ENCODE measurements at regions not wholly inside any gene's neighbourhood (a gene's known extent, or its start where the extent isn't known, plus 50 kb on each side); places are given as distances from the start of the nearest gene placed in this dataset.

GRCh38 chr14:98579140-98579539 is 692.9 kb downstream of the BCL11B start:
- FAIRE-seq (no peak), DNase-seq (no peak)
- H3K36me3 ChIP-seq (ENCODE audit: control insufficient read depth in 3 of 3, insufficient read depth in 2 of 3, low read depth in 1 of 3, low read length in 3 of 3) = no peaks in the 10 kb centered on the region
- WGBS, 3 donors = 83 to 94% (median 93%) methylated on average over 1 of the region's 1 CpG
- no peak overlapping the region for H3K27ac ChIP-seq (ENCODE audit: low read depth in 1 of 3, low read length in 2 of 3)
- no peaks in the 10 kb centered on the region for H3K4me1 ChIP-seq (ENCODE audit: control insufficient read depth in 3 of 3, insufficient read depth in 2 of 3, low read depth in 1 of 3, low read length in 2 of 3)
- H3K27me3 ChIP-seq (ENCODE audit: control insufficient read depth in 3 of 3, insufficient read depth in 3 of 3, low read length in 3 of 3) = no peaks in the 10 kb centered on the region
- H3K9me3 ChIP-seq (ENCODE audit: control insufficient read depth in 2 of 2, insufficient read depth in 1 of 2, low read depth in 1 of 2, low read length in 1 of 2) = no peaks in the 10 kb centered on the region
- H3K4me3 ChIP-seq (ENCODE audit: low read depth in 1 of 3, low read length in 3 of 3) = no peak overlapping the region

DNA sequence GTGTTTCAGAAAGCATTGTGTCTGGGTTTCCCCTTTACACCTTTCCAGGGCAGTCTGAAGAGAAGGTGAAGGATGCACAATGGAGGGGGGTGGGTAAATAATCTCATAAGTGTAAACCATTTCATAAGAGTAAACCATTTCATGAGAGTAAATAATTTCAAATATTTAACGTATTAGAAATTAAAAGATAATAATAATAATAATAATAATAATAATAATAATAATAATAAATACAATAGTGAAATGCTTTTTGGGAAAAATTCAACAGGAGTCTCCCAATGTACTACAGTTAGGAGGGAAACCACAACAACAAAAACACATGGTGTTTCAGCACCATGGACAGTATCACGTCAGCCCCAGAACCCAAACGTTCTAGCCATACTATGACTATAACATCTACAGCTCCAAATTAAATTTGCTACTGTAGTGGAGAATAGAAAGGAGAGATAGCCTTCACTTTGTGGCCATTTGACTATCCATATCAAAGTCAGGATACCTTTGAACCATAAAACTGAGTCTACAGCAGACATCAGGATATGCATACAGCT is 691.8 kb downstream of the BCL11B start:
- Histone ChIP-seq H3K4me1 (ENCODE audit: control insufficient read depth in 3 of 3, insufficient read depth in 2 of 3, low read depth in 1 of 3, low read length in 2 of 3) (no peaks in the 10 kb centered on the region), H3K36me3 (ENCODE audit: control insufficient read depth in 3 of 3, insufficient read depth in 2 of 3, low read depth in 1 of 3, low read length in 3 of 3) (no peaks in the 10 kb centered on the region), H3K27ac (ENCODE audit: low read depth in 1 of 3, low read length in 2 of 3) (no peak overlapping the region), H3K27me3 (ENCODE audit: control insufficient read depth in 3 of 3, insufficient read depth in 3 of 3, low read length in 3 of 3) (no peaks in the 10 kb centered on the region), H3K9me3 (ENCODE audit: control insufficient read depth in 2 of 2, insufficient read depth in 1 of 2, low read depth in 1 of 2, low read length in 1 of 2) (no peaks in the 10 kb centered on the region), H3K4me3 (ENCODE audit: low read depth in 1 of 3, low read length in 3 of 3) (no peak overlapping the region)
- peak; percentile 4 to 27 for DNase-seq
- no peak for FAIRE-seq
- WGBS, 3 donors = 5 to 9% (median 7%) methylated on average over 3 of the region's 3 CpGs

DNA sequence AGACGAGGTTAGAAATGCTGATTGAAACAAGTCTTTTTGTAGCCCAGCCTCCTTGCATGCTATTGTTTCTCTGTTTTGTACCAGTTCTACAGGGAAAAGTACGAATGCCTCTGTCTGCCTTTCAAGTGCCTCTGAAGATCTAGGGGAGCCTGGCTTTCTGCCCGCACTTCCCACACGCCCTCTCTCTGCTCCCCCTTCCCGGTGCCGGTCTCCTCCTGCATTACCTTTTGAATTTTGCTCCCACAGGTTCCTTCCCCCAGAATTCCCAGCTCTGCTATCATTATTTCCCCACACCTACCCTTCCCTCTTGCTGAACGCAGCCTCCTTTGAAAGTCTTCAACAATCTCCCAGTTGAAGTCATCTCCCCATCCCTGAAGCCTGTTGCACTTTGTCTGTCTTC is 689.7 kb downstream of the BCL11B start:
- no peak overlapping the region for H3K4me3 ChIP-seq (ENCODE audit: low read depth in 1 of 3, low read length in 3 of 3)
- DNase-seq (no peak), FAIRE-seq (no peak)
- no peaks in the 10 kb centered on the region for H3K27me3 ChIP-seq (ENCODE audit: control insufficient read depth in 3 of 3, insufficient read depth in 3 of 3, low read length in 3 of 3)
- WGBS, 3 donors = 68 to 72% (median 71%) methylated on average over 7 of the region's 7 CpGs
- H3K36me3 ChIP-seq (ENCODE audit: control insufficient read depth in 3 of 3, insufficient read depth in 2 of 3, low read depth in 1 of 3, low read length in 3 of 3) = no peaks in the 10 kb centered on the region
- no peaks in the 10 kb centered on the region for H3K9me3 ChIP-seq (ENCODE audit: control insufficient read depth in 2 of 2, insufficient read depth in 1 of 2, low read depth in 1 of 2, low read length in 1 of 2)
- H3K4me1 ChIP-seq (ENCODE audit: control insufficient read depth in 3 of 3, insufficient read depth in 2 of 3, low read depth in 1 of 3, low read length in 2 of 3) = no peaks in the 10 kb centered on the region
- no peak overlapping the region for H3K27ac ChIP-seq (ENCODE audit: low read depth in 1 of 3, low read length in 2 of 3)

DNA sequence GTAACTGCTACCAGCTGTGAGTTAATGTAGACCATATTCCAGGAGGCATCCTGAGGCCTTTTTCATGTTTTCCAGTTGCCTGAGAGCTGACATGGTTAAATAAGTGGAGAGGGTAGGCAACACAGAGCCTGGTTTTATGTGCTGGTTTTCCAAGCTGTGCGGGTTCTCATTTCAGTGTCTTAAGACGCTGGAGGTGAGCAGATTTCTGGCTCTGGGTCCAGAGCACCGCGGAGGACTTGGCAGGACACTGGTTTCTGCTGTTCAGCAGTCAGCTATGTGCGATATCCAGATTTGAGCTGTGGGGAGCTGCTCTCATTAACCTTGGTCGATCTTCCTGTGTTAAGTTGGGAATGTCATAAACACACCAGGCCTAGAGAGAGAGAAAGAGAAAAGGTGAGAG is 680.8 kb downstream of the BCL11B start:
- Histone ChIP-seq H3K36me3 (ENCODE audit: control insufficient read depth in 3 of 3, insufficient read depth in 2 of 3, low read depth in 1 of 3, low read length in 3 of 3) (no peaks in the 10 kb centered on the region), H3K4me3 (ENCODE audit: low read depth in 1 of 3, low read length in 3 of 3) (no peak overlapping the region), H3K4me1 (ENCODE audit: control insufficient read depth in 3 of 3, insufficient read depth in 2 of 3, low read depth in 1 of 3, low read length in 2 of 3) (no peaks in the 10 kb centered on the region), H3K27me3 (ENCODE audit: control insufficient read depth in 3 of 3, insufficient read depth in 3 of 3, low read length in 3 of 3) (no peaks in the 10 kb centered on the region), H3K27ac (ENCODE audit: low read depth in 1 of 3, low read length in 2 of 3) (no peak overlapping the region), H3K9me3 (ENCODE audit: control insufficient read depth in 2 of 2, insufficient read depth in 1 of 2, low read depth in 1 of 2, low read length in 1 of 2) (no peaks in the 10 kb centered on the region)
- 77 to 82% (median 78%) methylated on average over 6 of the region's 6 CpGs for whole genome bisulfite sequencing, 3 donors
- no peak for DNase-seq
- FAIRE-seq = no peak

DNA sequence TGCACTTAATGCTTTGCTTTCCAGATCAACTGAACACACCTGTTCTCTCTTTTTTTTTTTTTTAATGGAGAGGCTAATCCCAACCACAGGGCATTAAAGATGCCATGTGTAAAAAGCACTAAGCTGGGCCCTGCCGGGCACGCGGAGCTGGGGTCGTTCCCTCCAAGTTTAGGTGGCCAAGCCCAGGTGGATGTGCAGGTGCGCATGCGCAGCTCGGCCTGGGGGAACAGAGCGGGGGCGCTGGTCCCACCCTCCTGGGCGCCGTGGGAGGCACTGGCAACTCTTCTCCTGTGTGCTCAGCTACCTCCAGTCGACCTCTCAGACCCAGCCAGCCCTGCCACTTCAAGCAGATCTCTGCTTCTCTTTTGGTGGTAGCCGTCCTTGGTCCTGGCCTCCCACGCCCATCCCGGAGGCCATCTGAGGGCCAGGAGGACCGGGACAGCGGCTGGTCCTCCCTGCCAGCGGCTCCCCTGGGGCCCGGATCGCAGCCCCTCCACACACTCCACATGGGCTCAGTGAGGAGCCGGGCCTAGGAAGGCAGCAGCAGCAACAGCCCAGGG is 679.3 kb downstream of the BCL11B start:
- H3K36me3 ChIP-seq (ENCODE audit: control insufficient read depth in 3 of 3, insufficient read depth in 2 of 3, low read depth in 1 of 3, low read length in 3 of 3) = no peaks in the 10 kb centered on the region
- no peaks in the 10 kb centered on the region for H3K9me3 ChIP-seq (ENCODE audit: control insufficient read depth in 2 of 2, insufficient read depth in 1 of 2, low read depth in 1 of 2, low read length in 1 of 2)
- DNase-seq (no peak), FAIRE-seq (no peak)
- H3K27ac ChIP-seq (ENCODE audit: low read depth in 1 of 3, low read length in 2 of 3) = no peak overlapping the region
- WGBS, 3 donors = 84 to 88% (median 88%) methylated on average over 20 to 21 of the region's 21 CpGs
- H3K27me3 ChIP-seq (ENCODE audit: control insufficient read depth in 3 of 3, insufficient read depth in 3 of 3, low read length in 3 of 3) = no peaks in the 10 kb centered on the region
- H3K4me1 ChIP-seq (ENCODE audit: control insufficient read depth in 3 of 3, insufficient read depth in 2 of 3, low read depth in 1 of 3, low read length in 2 of 3) = no peaks in the 10 kb centered on the region
- H3K4me3 ChIP-seq (ENCODE audit: low read depth in 1 of 3, low read length in 3 of 3) = no peak overlapping the region

GRCh38 chr14:98593361-98593761 is 678.6 kb downstream of the BCL11B start:
- no peaks in the 10 kb centered on the region for H3K36me3 ChIP-seq (ENCODE audit: control insufficient read depth in 3 of 3, insufficient read depth in 2 of 3, low read depth in 1 of 3, low read length in 3 of 3)
- FAIRE-seq = no peak

GRCh38 chr14:98594156-98594555 is 677.8 kb downstream of the BCL11B start:
- WGBS, 3 donors = 42 to 65% (median 54%) methylated on average over 5 of the region's 5 CpGs
- Histone ChIP-seq H3K4me1 (ENCODE audit: control insufficient read depth in 3 of 3, insufficient read depth in 2 of 3, low read depth in 1 of 3, low read length in 2 of 3) (no peaks in the 10 kb centered on the region), H3K4me3 (ENCODE audit: low read depth in 1 of 3, low read length in 3 of 3) (no peak overlapping the region), H3K27me3 (ENCODE audit: control insufficient read depth in 3 of 3, insufficient read depth in 3 of 3, low read length in 3 of 3) (no peaks in the 10 kb centered on the region), H3K9me3 (ENCODE audit: control insufficient read depth in 2 of 2, insufficient read depth in 1 of 2, low read depth in 1 of 2, low read length in 1 of 2) (no peaks in the 10 kb centered on the region), H3K36me3 (ENCODE audit: control insufficient read depth in 3 of 3, insufficient read depth in 2 of 3, low read depth in 1 of 3, low read length in 3 of 3) (no peaks in the 10 kb centered on the region), H3K27ac (ENCODE audit: low read depth in 1 of 3, low read length in 2 of 3) (no peak overlapping the region)
- FAIRE-seq (no peak), DNase-seq (no peak)

More at GRCh38 chr14:98593361-98593761, 678.6 kb downstream of the BCL11B start:
- WGBS, 3 donors = 66 to 75% (median 67%) methylated on average over 8 of the region's 8 CpGs
- H3K27me3 ChIP-seq (ENCODE audit: control insufficient read depth in 3 of 3, insufficient read depth in 3 of 3, low read length in 3 of 3) = no peaks in the 10 kb centered on the region
- H3K4me3 ChIP-seq (ENCODE audit: low read depth in 1 of 3, low read length in 3 of 3) = no peak overlapping the region
- H3K4me1 ChIP-seq (ENCODE audit: control insufficient read depth in 3 of 3, insufficient read depth in 2 of 3, low read depth in 1 of 3, low read length in 2 of 3) = no peaks in the 10 kb centered on the region
- no peaks in the 10 kb centered on the region for H3K9me3 ChIP-seq (ENCODE audit: control insufficient read depth in 2 of 2, insufficient read depth in 1 of 2, low read depth in 1 of 2, low read length in 1 of 2)
- H3K27ac ChIP-seq (ENCODE audit: low read depth in 1 of 3, low read length in 2 of 3) = no peak overlapping the region
- no peak for DNase-seq

GRCh38 chr14:98598576-98598975 is 673.4 kb downstream of the BCL11B start:
- H3K27ac ChIP-seq (ENCODE audit: low read depth in 1 of 3, low read length in 2 of 3) = no peak overlapping the region
- DNase-seq (no peak), FAIRE-seq (no peak)
- H3K36me3 ChIP-seq (ENCODE audit: control insufficient read depth in 3 of 3, insufficient read depth in 2 of 3, low read depth in 1 of 3, low read length in 3 of 3) = no peaks in the 10 kb centered on the region
- no peaks in the 10 kb centered on the region for H3K4me1 ChIP-seq (ENCODE audit: control insufficient read depth in 3 of 3, insufficient read depth in 2 of 3, low read depth in 1 of 3, low read length in 2 of 3)
- H3K9me3 ChIP-seq (ENCODE audit: control insufficient read depth in 2 of 2, insufficient read depth in 1 of 2, low read depth in 1 of 2, low read length in 1 of 2) = no peaks in the 10 kb centered on the region
- H3K4me3 ChIP-seq (ENCODE audit: low read depth in 1 of 3, low read length in 3 of 3) = no peak overlapping the region
- 85 to 97% (median 92%) methylated on average over 6 of the region's 6 CpGs for WGBS, 3 donors
- H3K27me3 ChIP-seq (ENCODE audit: control insufficient read depth in 3 of 3, insufficient read depth in 3 of 3, low read length in 3 of 3) = peaks cover 0 to 4% (median 0%) of the 10 kb centered on the region in 3 donors

GRCh38 chr14:98599082-98599481 is 672.9 kb downstream of the BCL11B start:
- Histone ChIP-seq H3K27ac (ENCODE audit: low read depth in 1 of 3, low read length in 2 of 3) (no peak overlapping the region), H3K9me3 (ENCODE audit: control insufficient read depth in 2 of 2, insufficient read depth in 1 of 2, low read depth in 1 of 2, low read length in 1 of 2) (no peaks in the 10 kb centered on the region), H3K36me3 (ENCODE audit: control insufficient read depth in 3 of 3, insufficient read depth in 2 of 3, low read depth in 1 of 3, low read length in 3 of 3) (no peaks in the 10 kb centered on the region), H3K4me1 (ENCODE audit: control insufficient read depth in 3 of 3, insufficient read depth in 2 of 3, low read depth in 1 of 3, low read length in 2 of 3) (no peaks in the 10 kb centered on the region), H3K27me3 (ENCODE audit: control insufficient read depth in 3 of 3, insufficient read depth in 3 of 3, low read length in 3 of 3) (peaks cover 0 to 4% (median 0%) of the 10 kb centered on the region in 3 donors), H3K4me3 (ENCODE audit: low read depth in 1 of 3, low read length in 3 of 3) (no peak overlapping the region)
- DNase-seq (no peak), FAIRE-seq (no peak)
- WGBS, 3 donors = 45 to 80% (median 51%) methylated on average over 5 of the region's 5 CpGs
